Limb (tissue), 2 donors: ENCODE measurements at regions not wholly inside any gene's neighbourhood (a gene's known extent, or its start where the extent isn't known, plus 50 kb on each side); places are given as distances from the start of the nearest gene placed in this dataset.

Source experiments
- DNase-seq, 2 donors: peaks; one replicate each; pipeline ENCODE4 v3.0.0-alpha.2; 2016; ENCODE audit errors: extremely low spot score in 2 of 2

- DNase-seq = no peak
Measured at GRCh38 chr9:88326936-88327335, 61.3 kb upstream of the SPIN1 start.

GRCh38 chr9:88326015-88326414 lies 62.2 kb upstream of the SPIN1 start:
- DNase-seq = no peak

GRCh38 chr9:88322906-88323566 lies 65.2 kb upstream of the SPIN1 start:
- no peak for DNase-seq

- no peak for DNase-seq
Measured at GRCh38 chr9:88321764-88322163, 66.5 kb upstream of the SPIN1 start.

GRCh38 chr9:88320748-88321415 lies 67.4 kb upstream of the SPIN1 start:
- no peak for DNase-seq

- no peak for DNase-seq
Measured at GRCh38 chr9:88319936-88320747, 68.1 kb upstream of the SPIN1 start.

- DNase-seq = no peak
Measured at GRCh38 chr9:88313364-88314220, 74.7 kb upstream of the SPIN1 start.

GRCh38 chr9:88312517-88313103 lies 75.6 kb upstream of the SPIN1 start:
- no peak for DNase-seq

- no peak for DNase-seq
Measured at GRCh38 chr9:88312045-88312444, 76.2 kb upstream of the SPIN1 start.

GRCh38 chr9:88310310-88310980 lies 77.8 kb upstream of the SPIN1 start:
- no peak for DNase-seq

GRCh38 chr9:88308831-88309560 lies 79.2 kb upstream of the SPIN1 start:
- peak in 1 of 2 donors; percentile 25 for DNase-seq

GRCh38 chr9:88307136-88307535 lies 81.1 kb upstream of the SPIN1 start:
- no peak for DNase-seq

- no peak for DNase-seq
Measured at GRCh38 chr9:88303721-88304451, 84.4 kb upstream of the SPIN1 start.

GRCh38 chr9:88302579-88303324 lies 85.5 kb upstream of the SPIN1 start:
- DNase-seq = no peak

GRCh38 chr9:88300556-88300955 lies 87.7 kb upstream of the SPIN1 start:
- DNase-seq = no peak

- no peak for DNase-seq
Measured at GRCh38 chr9:88291856-88292255, 96.4 kb upstream of the SPIN1 start.

GRCh38 chr9:88291056-88291455 lies 97.2 kb upstream of the SPIN1 start:
- DNase-seq = no peak

GRCh38 chr9:88289532-88289931 lies 98.7 kb upstream of the SPIN1 start:
- no peak for DNase-seq

- DNase-seq = no peak
Measured at GRCh38 chr9:88287972-88288371, 100.3 kb upstream of the SPIN1 start.
